HK-2 (cell line): ENCODE measurements at regions not wholly inside any gene's neighbourhood (a gene's known extent, or its start where the extent isn't known, plus 50 kb on each side); places are given as distances from the start of the nearest gene placed in this dataset.
"Not testable (repeated sequence)": the region's sequence is repeated elsewhere in the genome, so short reads cannot be mapped to it uniquely, and the experiment has no call there.

Experiments
- DNase-seq: peaks from one replicate; pipeline ENCODE4 v3.0.0-alpha.2; 2018; ENCODE audit not compliant: unreplicated experiment

GRCh38 chr6:67898875-67899274, 736.2 kb upstream of the ADGRB3 start:
- DNase-seq, result no peak

- no peak for DNase-seq
Observed at GRCh38 chr6:67897998-67898607, 737.0 kb upstream of the ADGRB3 start.

GRCh38 chr6:67896476-67896875, 738.6 kb upstream of the ADGRB3 start:
- DNase-seq, result no peak

DNA sequence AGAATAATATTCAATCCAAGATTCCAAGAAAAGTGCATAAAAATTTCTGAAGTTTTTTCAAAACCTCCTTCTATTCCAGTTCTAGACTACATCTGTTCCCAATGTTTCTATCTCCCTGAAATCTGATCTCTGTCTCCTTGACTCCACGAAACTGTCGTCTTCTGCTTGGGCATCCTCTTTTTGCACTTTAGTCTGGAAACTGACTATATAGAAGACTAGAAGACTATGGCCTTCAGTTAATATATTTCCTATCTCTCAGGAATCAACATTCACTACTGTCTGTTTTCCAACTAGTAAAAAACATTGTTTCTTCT, 745.4 kb upstream of the ADGRB3 start:
- no peak for DNase-seq

GRCh38 chr6:67888886-67889681, 746.0 kb upstream of the ADGRB3 start:
- DNase-seq, result peak; percentile 74

DNA sequence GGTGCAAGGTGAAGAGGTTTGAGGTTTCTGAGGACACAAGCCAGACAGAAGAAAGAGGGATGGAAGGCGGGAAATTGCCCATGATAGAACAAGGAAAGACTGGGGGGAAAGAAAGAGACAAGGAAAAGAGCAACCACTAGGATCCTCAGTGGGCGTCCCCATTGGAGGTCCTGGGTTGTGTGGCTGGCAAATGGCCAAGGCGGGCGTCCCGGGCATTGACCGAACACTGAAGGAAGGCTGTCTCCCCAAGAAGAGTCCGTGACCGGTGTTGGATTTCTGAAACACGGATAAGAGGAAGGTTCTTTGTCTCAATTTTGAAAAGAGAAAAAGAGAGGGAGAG, 746.6 kb upstream of the ADGRB3 start:
- no peak for DNase-seq

- DNase-seq, result no peak
Observed at GRCh38 chr6:67887747-67888545, 747.1 kb upstream of the ADGRB3 start.

DNA sequence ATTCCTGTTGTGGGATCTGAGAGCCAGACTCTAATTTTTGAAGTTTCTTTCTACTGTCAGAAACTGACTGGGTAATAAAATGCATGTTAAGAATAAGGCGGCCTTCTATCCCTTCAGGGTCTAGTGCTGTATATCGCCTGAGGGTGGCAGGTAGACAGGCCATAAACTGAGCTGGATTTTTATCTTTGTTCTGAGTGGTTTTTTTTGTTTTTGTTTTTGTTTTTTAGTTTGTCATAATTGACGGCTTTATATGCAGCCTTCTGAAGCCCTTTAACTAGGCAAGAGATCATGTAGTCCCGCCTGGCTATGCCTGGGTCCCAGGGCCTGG, 747.7 kb upstream of the ADGRB3 start:
- DNase-seq, result no peak

- no peak for DNase-seq
Observed at GRCh38 chr6:67886840-67887292, 748.2 kb upstream of the ADGRB3 start.

- DNase-seq, result no peak
Observed at GRCh38 chr6:67886036-67886707, 748.9 kb upstream of the ADGRB3 start.

GRCh38 chr6:67885081-67886033, 749.7 kb upstream of the ADGRB3 start:
- DNase-seq, result no peak

- DNase-seq, result no peak
Observed at GRCh38 chr6:67884442-67884841, 750.6 kb upstream of the ADGRB3 start.

DNA sequence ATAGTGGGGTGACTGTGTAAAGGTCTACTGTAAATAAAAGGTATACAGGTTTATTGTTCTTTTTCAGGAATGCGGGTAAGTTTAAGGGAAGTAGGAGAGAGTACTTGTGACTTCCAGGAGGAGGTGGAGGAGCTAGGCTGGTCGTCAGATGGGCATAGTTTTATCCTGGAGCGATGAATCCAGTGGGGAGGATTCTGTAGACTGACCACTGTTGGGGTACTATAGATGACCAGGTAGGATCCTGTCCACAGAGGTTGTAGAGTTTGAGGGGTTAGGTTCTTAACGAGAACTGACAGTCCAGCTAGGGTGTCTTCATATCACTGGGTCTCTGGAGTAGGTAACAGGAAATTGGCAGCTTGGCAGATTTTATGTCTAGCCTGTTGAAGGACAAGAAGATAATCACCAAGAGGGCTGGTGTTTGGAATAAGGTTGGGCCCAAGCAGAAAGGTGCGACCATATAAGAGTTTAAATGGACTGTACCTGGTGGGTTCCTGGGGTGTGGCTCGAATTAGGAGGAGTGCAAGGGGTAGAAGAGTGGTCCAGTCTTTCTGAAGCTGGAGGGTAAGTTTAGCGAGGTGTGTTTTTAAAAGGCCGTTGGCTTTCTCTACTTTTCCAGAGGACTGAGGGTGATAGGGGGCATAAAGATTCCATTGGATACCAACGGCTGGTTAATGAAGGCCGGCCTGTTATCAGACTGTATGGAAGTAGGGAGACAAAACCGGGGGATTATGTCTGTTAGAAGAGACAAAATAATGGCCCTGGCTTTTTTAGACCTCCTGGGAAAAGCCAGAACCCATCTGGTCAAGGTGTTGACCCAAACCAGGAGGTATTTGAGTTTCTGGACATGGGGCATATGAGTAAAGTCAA, 751.3 kb upstream of the ADGRB3 start:
- DNase-seq, result no peak

- no peak for DNase-seq
Observed at GRCh38 chr6:67882436-67883311, 752.4 kb upstream of the ADGRB3 start.

GRCh38 chr6:67881706-67882065, 753.4 kb upstream of the ADGRB3 start:
- DNase-seq, result no peak

GRCh38 chr6:67880939-67881705, 754.0 kb upstream of the ADGRB3 start:
- peak; percentile 55 for DNase-seq

DNA sequence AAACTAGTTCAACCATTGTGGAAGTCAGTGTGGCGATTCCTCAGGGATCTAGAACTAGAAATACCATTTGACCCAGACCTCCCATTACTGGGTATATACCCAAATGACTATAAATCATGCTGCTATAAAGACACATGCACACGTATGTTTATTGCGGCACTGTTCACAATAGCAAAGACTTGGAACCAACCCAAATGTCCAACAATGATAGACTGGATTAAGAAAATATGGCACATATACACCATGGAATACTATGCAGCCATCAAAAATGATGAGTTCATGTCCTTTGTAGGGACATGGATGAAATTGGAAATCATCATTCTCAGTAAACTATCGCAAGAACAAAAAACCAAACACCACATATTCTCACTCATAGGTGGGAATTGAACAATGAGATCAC, 754.7 kb upstream of the ADGRB3 start:
- DNase-seq, result not testable (repeated sequence)

DNA sequence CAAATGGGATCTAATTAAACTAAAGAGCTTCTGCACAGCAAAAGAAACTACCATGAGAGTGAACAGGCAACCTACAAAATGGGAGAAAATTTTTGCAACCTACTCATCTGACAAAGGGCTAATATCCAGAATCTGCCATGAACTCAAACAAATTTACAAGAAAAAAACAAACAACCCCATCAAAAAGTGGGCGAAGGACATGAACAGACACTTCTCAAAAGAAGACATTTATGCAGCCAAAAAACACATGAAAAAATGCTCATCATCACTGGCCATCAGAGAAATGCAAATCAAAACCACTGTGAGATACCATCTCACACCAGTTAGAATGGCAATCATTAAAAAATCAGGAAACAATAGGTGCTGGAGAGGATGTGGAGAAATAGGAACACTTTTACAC, 755.2 kb upstream of the ADGRB3 start:
- DNase-seq, result not testable (repeated sequence)
